GM23338 (cell line): ENCODE measurements at regions not wholly inside any gene's neighbourhood (a gene's known extent, or its start where the extent isn't known, plus 50 kb on each side); places are given as distances from the start of the nearest gene placed in this dataset.

Experiments used
- ATAC-seq: fragments of 200-7000 bp; cut with Tn5 transposase; 3 replicates; pipeline ENCODE4 v1.9.1; 2020
- DNase-seq: peaks from one replicate; pipeline ENCODE4 v3.0.0-alpha.2; 2015; ENCODE audit warnings: low spot score
- H2AFZ ChIP-seq: fragments of 200-600 bp; sonication (generic); 2 replicates; pipeline ENCODE4 v1.8.0; 2016; ENCODE audit warnings: antibody characterized with exemption, mild to moderate bottlenecking, moderate library complexity
- H3F3A ChIP-seq: fragments of 200-600 bp; sonication (generic); replicated peaks from 2 replicates; pipeline ENCODE4 v1.8.0; 2017; ENCODE audit warnings: antibody characterized with exemption, mixed run types, low read depth
- H3K27ac ChIP-seq: fragments of 200-600 bp; sonication (generic); 2 replicates; pipeline ENCODE4 v1.6.1; 2016; ENCODE audit warnings: low read depth
- H3K27me3 ChIP-seq: fragments of 200-600 bp; sonication (generic); 2 replicates; pipeline ENCODE4 v1.8.0; 2016; ENCODE audit warnings: mild to moderate bottlenecking, mixed run types, moderate library complexity; ENCODE audit not compliant: insufficient read depth
- H3K36me3 ChIP-seq: fragments of 200-600 bp; sonication (generic); 2 replicates; pipeline ENCODE4 v1.8.0; 2016; ENCODE audit warnings: mild to moderate bottlenecking; ENCODE audit not compliant: insufficient read depth
- H3K4me1 ChIP-seq: fragments of 200-600 bp; sonication (generic); 2 replicates; pipeline ENCODE4 v1.8.0; 2016; ENCODE audit warnings: mild to moderate bottlenecking, moderate library complexity; ENCODE audit not compliant: insufficient read depth
- H3K4me2 ChIP-seq: fragments of 200-600 bp; sonication (generic); 2 replicates; pipeline ENCODE4 v1.7.1; 2017; ENCODE audit warnings: mixed run types
- H3K4me3 ChIP-seq: fragments of 200-600 bp; sonication (generic); 2 replicates; pipeline ENCODE4 v1.6.1; 2016; ENCODE audit warnings: mixed run types
- H3K79me2 ChIP-seq: fragments of 200-600 bp; sonication (generic); replicated peaks from 2 replicates; pipeline ENCODE4 v1.8.0; 2017; ENCODE audit warnings: mild to moderate bottlenecking; ENCODE audit not compliant: insufficient read depth
- H3K9me2 ChIP-seq: fragments of 200-600 bp; sonication (generic); 2 replicates; pipeline ENCODE4 v1.8.0; 2017; ENCODE audit not compliant: insufficient read depth
- H4K20me1 ChIP-seq: fragments of 200-600 bp; sonication (generic); replicated peaks from 2 replicates; pipeline ENCODE4 v1.8.0; 2017; ENCODE audit warnings: mild to moderate bottlenecking; ENCODE audit not compliant: insufficient read depth
- H3K27ac Mint-ChIP-seq: 2 replicates; pipeline ENCODE4 v1.8.0; 2020; ENCODE audit warnings: inconsistent platforms, mild to moderate bottlenecking, moderate library complexity, mixed read lengths
- H3K27me3 Mint-ChIP-seq: 3 replicates; pipeline ENCODE4 v1.8.0; 2022; ENCODE audit warnings: low read depth, mild to moderate bottlenecking, moderate library complexity, mixed read lengths, inconsistent platforms; ENCODE audit not compliant: insufficient read depth, poor library complexity
- H3K36me3 Mint-ChIP-seq: 3 replicates; pipeline ENCODE4 v1.8.0; 2021; ENCODE audit warnings: low read depth, mild to moderate bottlenecking, inconsistent platforms, moderate library complexity, mixed read lengths
- H3K4me1 Mint-ChIP-seq: 3 replicates; pipeline ENCODE4 v1.8.0; 2020; ENCODE audit warnings: mild to moderate bottlenecking, inconsistent platforms, mixed read lengths
- H3K4me3 Mint-ChIP-seq: 3 replicates; pipeline ENCODE4 v1.8.0; 2021; ENCODE audit warnings: moderate library complexity, mild to moderate bottlenecking, inconsistent platforms, mixed read lengths
- H3K9me3 Mint-ChIP-seq: 3 replicates; pipeline ENCODE4 v1.8.0; 2020; ENCODE audit warnings: moderate library complexity, mild to moderate bottlenecking, inconsistent platforms, mixed read lengths
- CTCF ChIP-seq, 2 experiments: fragments of 200-600 bp in 1 of 2; sonication (generic) in 1 of 2; conservative IDR thresholded peaks; 2 replicates each; pipeline versions ENCODE4 v1.5.1 to v1.6.1; 2016 to 2017; ENCODE audit warnings: antibody characterized with exemption in 2 of 2, low read depth in 2 of 2, mild to moderate bottlenecking in 2 of 2, moderate library complexity in 1 of 2
- EZH2phosphoT487 ChIP-seq: fragments of 200-600 bp; sonication (generic); IDR thresholded peaks from one replicate; pipeline ENCODE4 v1.8.1; 2018; ENCODE audit warnings: antibody characterized with exemption; ENCODE audit not compliant: unreplicated experiment
- JUNB ChIP-seq: IDR thresholded peaks from one replicate; pipeline ENCODE4 v1.6.1; 2016; ENCODE audit warnings: antibody characterized with exemption; ENCODE audit not compliant: unreplicated experiment
- POLR2AphosphoS5 ChIP-seq: IDR thresholded peaks from 2 replicates; pipeline ENCODE4 v1.6.1; 2016; ENCODE audit warnings: antibody characterized with exemption, low read depth
- REST ChIP-seq: IDR thresholded peaks from one replicate; pipeline ENCODE4 v1.6.1; 2018; ENCODE audit warnings: antibody characterized with exemption; ENCODE audit not compliant: unreplicated experiment
- STAT1 ChIP-seq: IDR thresholded peaks from one replicate; pipeline ENCODE4 v1.6.1; 2016; ENCODE audit warnings: antibody characterized with exemption; ENCODE audit not compliant: unreplicated experiment
- ZNF114 ChIP-seq: fragments of 250-450 bp; sonication (Bioruptor Pico); IDR thresholded peaks from 2 replicates; pipeline ENCODE4 v1.5.0; 2020; ENCODE audit warnings: mild to moderate bottlenecking, moderate library complexity
- ZNF331 ChIP-seq: fragments of 250-450 bp; sonication (Bioruptor Pico); IDR thresholded peaks from 2 replicates; pipeline ENCODE4 v1.5.0; 2020; ENCODE audit warnings: low read depth, mild to moderate bottlenecking, moderate library complexity
- ZNF462 ChIP-seq: fragments of 250-450 bp; sonication (Bioruptor Pico); IDR thresholded peaks from 2 replicates; pipeline ENCODE4 v1.5.0; 2020; ENCODE audit warnings: mild to moderate bottlenecking, moderate library complexity

- no peaks in the 10 kb centered on the region for H3K27me3 ChIP-seq
- H3K36me3 ChIP-seq, result no peaks in the 10 kb centered on the region
- H3K4me1 Mint-ChIP-seq, result no peaks in the 10 kb centered on the region
- DNase-seq (no peak), ATAC-seq (no peak)
- TF ChIP-seq REST (no peak), POLR2AphosphoS5 (no peak), CTCF (conservative IDR thresholded peaks at IDR 0.05; ENCODE audit: low read depth in 2 of 2) (no peak), EZH2phosphoT487 (no peak), ZNF114 (CRISPR knock-in tag) (no peak), ZNF331 (CRISPR knock-in tag) (no peak)
- H3K4me3 ChIP-seq, result no peak overlapping the region
- H3K4me2 ChIP-seq, result no peak overlapping the region
- no peak overlapping the region for H3K4me3 Mint-ChIP-seq
- no peak overlapping the region for H2AFZ ChIP-seq
- no peaks in the 10 kb centered on the region for H3K9me2 ChIP-seq
- H3K36me3 Mint-ChIP-seq, result no peaks in the 10 kb centered on the region
- H3K79me2 ChIP-seq, result no peaks in the 10 kb centered on the region
- no peaks in the 10 kb centered on the region for H3F3A ChIP-seq
- no peak overlapping the region for H3K27ac Mint-ChIP-seq
- no peak overlapping the region for H3K27ac ChIP-seq
- H3K9me3 Mint-ChIP-seq, result no peaks in the 10 kb centered on the region
- peaks cover 2% of the 10 kb centered on the region for H3K27me3 Mint-ChIP-seq
- no peaks in the 10 kb centered on the region for H4K20me1 ChIP-seq
- no peaks in the 10 kb centered on the region for H3K4me1 ChIP-seq
These were observed 225.7 kb downstream of the RPS24 start for GRCh38 chr10:78259391-78259790.

GRCh38 chr10:78260141-78260540, 226.5 kb downstream of the RPS24 start:
- no peak overlapping the region for H2AFZ ChIP-seq
- TF ChIP-seq STAT1 (no peak), CTCF (conservative IDR thresholded peaks at IDR 0.05; ENCODE audit: low read depth in 2 of 2) (peak; percentile 54 to 62), POLR2AphosphoS5 (no peak), ZNF462 (CRISPR knock-in tag) (no peak), JUNB (no peak)
- no peak overlapping the region for H3K4me3 Mint-ChIP-seq
- H4K20me1 ChIP-seq, result no peaks in the 10 kb centered on the region
- H3K27me3 ChIP-seq, result no peaks in the 10 kb centered on the region
- H3K4me2 ChIP-seq, result no peak overlapping the region
- no peaks in the 10 kb centered on the region for H3K4me1 Mint-ChIP-seq
- H3K27ac ChIP-seq, result no peak overlapping the region
- ATAC-seq (peak; percentile 82), DNase-seq (peak; percentile 48)
- H3K27ac Mint-ChIP-seq, result no peak overlapping the region
- H3K36me3 Mint-ChIP-seq, result no peaks in the 10 kb centered on the region
- H3K4me1 ChIP-seq, result no peaks in the 10 kb centered on the region
- peaks cover 2% of the 10 kb centered on the region for H3K27me3 Mint-ChIP-seq
- H3K36me3 ChIP-seq, result no peaks in the 10 kb centered on the region
- no peaks in the 10 kb centered on the region for H3K79me2 ChIP-seq
- no peaks in the 10 kb centered on the region for H3K9me3 Mint-ChIP-seq
- H3F3A ChIP-seq, result no peaks in the 10 kb centered on the region
- H3K9me2 ChIP-seq, result no peaks in the 10 kb centered on the region
- no peak overlapping the region for H3K4me3 ChIP-seq
